K562 (cell line): ENCODE measurements at regions not wholly inside any gene's neighbourhood (a gene's known extent, or its start where the extent isn't known, plus 50 kb on each side); places are given as distances from the start of the nearest gene placed in this dataset.

Experiments used
- ATAC-seq: fragments of 200-7000 bp; cut with Tn5 transposase; 3 replicates; pipeline ENCODE4 v1.9.1; 2020; ENCODE audit warnings: moderate library complexity
- BruUV-seq: library from RNA; stranded (reverse); fragments of 400-500 nt; replicated peaks from 2 replicates; lab custom pipeline; 2021; lab: Mats Ljungman, UMichigan
- CTCF ChIA-PET: fragments of 300-600 bp; formaldehyde crosslinking; extraction: SDS; loops from one replicate; lab custom pipeline; 2021; ENCODE audit warnings: low intra/inter-chr PET ratio; lab: Yijun Ruan, JAX
- POLR2A ChIA-PET: fragments of 300-600, 350-650 bp; sonication (Branson Sonifier 250); formaldehyde crosslinking; extraction: SDS; loops from one replicate; lab custom pipeline; 2021; ENCODE audit warnings: antibody characterized with exemption, inconsistent platforms; lab: Yijun Ruan, JAX
- DNase-seq, 4 experiments: peaks; one replicate each; pipeline versions ENCODE4 v3.0.0 to v3.0.0-alpha.2; 2011 to 2018; ENCODE audit warnings: low spot score in 3 of 4, mixed read lengths in 3 of 4; ENCODE audit errors: extremely low read depth in 1 of 4
- FAIRE-seq: peaks from 2 replicates; lab custom pipeline; 2011; peaks lifted over from hg19 to GRCh38; lab: Jason Lieb, UNC
- H2AFZ ChIP-seq: 2 replicates; pipeline ENCODE4 v1.6.0; 2011; ENCODE audit warnings: low read depth, low read length, control low read depth, inconsistent platforms
- H3K27ac ChIP-seq: fragments of 200-600 bp; 3 replicates; pipeline ENCODE4 v1.8.0; 2011; ENCODE audit warnings: low read depth, mild to moderate bottlenecking, control low read depth, inconsistent platforms, low read length, moderate library complexity, mixed read lengths; ENCODE audit errors: extremely low read depth
- H3K27me3 ChIP-seq, 2 experiments: fragments of 300-600 bp in 1 of 2; 2 replicates in 1 of 2; 3 replicates in 1 of 2; pipeline versions ENCODE4 v1.6.0 to v1.8.0; 2011; ENCODE audit warnings: inconsistent platforms in 2 of 2, low read length in 2 of 2, mild to moderate bottlenecking in 1 of 2, mixed read lengths in 1 of 2, moderate library complexity in 1 of 2; ENCODE audit not compliant: control insufficient read depth in 2 of 2, insufficient read depth in 2 of 2
- H3K36me3 ChIP-seq: fragments of 300-600 bp; 3 replicates; pipeline ENCODE4 v1.8.0; 2011; ENCODE audit warnings: mild to moderate bottlenecking, low read length, inconsistent platforms; ENCODE audit not compliant: control insufficient read depth, insufficient read depth
- H3K4me1 ChIP-seq, 2 experiments: fragments of 200-600 bp in 1 of 2; replicated peaks in 1 of 2; 2 replicates in 1 of 2; 3 replicates in 1 of 2; pipeline versions ENCODE4 v1.5.1 to v1.8.0; 2011; ENCODE audit warnings: inconsistent platforms in 2 of 2, low read length in 2 of 2, mild to moderate bottlenecking in 1 of 2, mixed read lengths in 1 of 2, moderate library complexity in 1 of 2; ENCODE audit not compliant: control insufficient read depth in 2 of 2, insufficient read depth in 2 of 2
- H3K4me2 ChIP-seq: 2 replicates; pipeline ENCODE4 v1.6.1; 2011; ENCODE audit warnings: low read length, control low read depth, inconsistent platforms, mixed read lengths; ENCODE audit not compliant: insufficient read depth
- H3K4me3 ChIP-seq: fragments of 200-600 bp; sonication (generic), shearing (Covaris generic); 2 replicates; pipeline ENCODE4 v1.5.1; 2016; ENCODE audit warnings: control low read depth, inconsistent platforms
- H3K79me2 ChIP-seq: fragments of 200-600 bp; 3 replicates; pipeline ENCODE4 v1.8.0; 2011; ENCODE audit warnings: low read length, inconsistent platforms; ENCODE audit not compliant: control insufficient read depth, insufficient read depth
- H3K9ac ChIP-seq, 2 experiments: 2 replicates each; pipeline versions ENCODE4 v1.6.0 to v1.6.1; 2011; ENCODE audit warnings: low read depth in 2 of 2, low read length in 2 of 2, control low read depth in 1 of 2, inconsistent platforms in 1 of 2, mild to moderate bottlenecking in 1 of 2, mixed read lengths in 1 of 2; ENCODE audit not compliant: insufficient read depth in 1 of 2
- H3K9me1 ChIP-seq: one replicate; pipeline ENCODE4 v1.6.0; 2011; ENCODE audit warnings: inconsistent platforms, mild to moderate bottlenecking, low read length, moderate library complexity; ENCODE audit not compliant: control insufficient read depth, insufficient read depth
- H3K9me3 ChIP-seq: replicated peaks from 2 replicates; pipeline ENCODE4 v1.5.1; 2011; ENCODE audit warnings: low read depth, low read length, inconsistent platforms; ENCODE audit not compliant: control insufficient read depth, insufficient read depth
- H4K20me1 ChIP-seq: replicated peaks from 2 replicates; pipeline ENCODE4 v1.6.1; 2011; ENCODE audit warnings: low read length, inconsistent platforms, mixed read lengths; ENCODE audit not compliant: control insufficient read depth, insufficient read depth
- ASH1L ChIP-seq: fragments of 450-650 bp; IDR thresholded peaks from 2 replicates; pipeline ENCODE4 v1.6.1; 2018; ENCODE audit warnings: borderline replicate concordance, mild to moderate bottlenecking, low read depth; ENCODE audit not compliant: partially characterized antibody
- CREB3L1 ChIP-seq: fragments of 450-650 bp; IDR thresholded peaks from 2 replicates; pipeline ENCODE4 v1.6.1; 2014; ENCODE audit warnings: low read depth, mild to moderate bottlenecking, moderate library complexity, borderline replicate concordance
- FOS ChIP-seq: IDR thresholded peaks from 3 replicates; pipeline ENCODE4 v1.6.1; 2011; ENCODE audit not compliant: insufficient read length; ENCODE audit errors: extremely low read depth
- KLF1 ChIP-seq: fragments of 450-650 bp; IDR thresholded peaks from 2 replicates; pipeline ENCODE4 v1.6.1; 2016; ENCODE audit warnings: missing genetic modification characterization, missing compliant biosample characterization
- NCOA6 ChIP-seq: fragments of 450-650 bp; IDR thresholded peaks from 2 replicates; pipeline ENCODE4 v1.6.1; 2017; ENCODE audit warnings: mild to moderate bottlenecking
- PATZ1 ChIP-seq: fragments of 250-450 bp; sonication (Bioruptor Pico); IDR thresholded peaks from 2 replicates; pipeline ENCODE4 v1.5.0; 2020; ENCODE audit warnings: mild to moderate bottlenecking, borderline replicate concordance
- SMARCB1 ChIP-seq: IDR thresholded peaks from 2 replicates; pipeline ENCODE4 v1.6.1; 2011; ENCODE audit warnings: improper control_type of control experiment, low read depth; ENCODE audit not compliant: insufficient read length
- STAT5A ChIP-seq: IDR thresholded peaks from 2 replicates; pipeline ENCODE4 v1.6.1; 2012; ENCODE audit warnings: low read length, inconsistent platforms, borderline replicate concordance
- ZNF699 ChIP-seq: fragments of 250-450 bp; sonication (Bioruptor Pico); IDR thresholded peaks from 2 replicates; pipeline ENCODE4 v1.8.0; 2021; ENCODE audit warnings: mild to moderate bottlenecking, moderate library complexity; ENCODE audit not compliant: insufficient replicate concordance
- WGBS: fragments of 100-300 bp; shearing (Covaris generic); methylation state at CpG from one replicate; pipeline ENCODE4 v1.1.6; 2016; ENCODE audit warnings: low coverage, mixed read lengths; ENCODE audit not compliant: insufficient coverage; ENCODE audit errors: missing lambda C conversion rate; 5-methylcytosine and 5-hydroxymethylcytosine counted together
- in situ Hi-C: fragments of 300-500 bp; cut with MboI; formaldehyde crosslinking; loops from 4 replicates; pipeline ENCODE4 v1.15.0; 2018; ENCODE audit warnings: inconsistent platforms, mixed read lengths
- intact Hi-C: fragments of 100-400 bp; cut with micrococcal nuclease; formaldehyde crosslinking; loops from 2 replicates; pipeline ENCODE4 v1.14.2; 2022

DNA sequence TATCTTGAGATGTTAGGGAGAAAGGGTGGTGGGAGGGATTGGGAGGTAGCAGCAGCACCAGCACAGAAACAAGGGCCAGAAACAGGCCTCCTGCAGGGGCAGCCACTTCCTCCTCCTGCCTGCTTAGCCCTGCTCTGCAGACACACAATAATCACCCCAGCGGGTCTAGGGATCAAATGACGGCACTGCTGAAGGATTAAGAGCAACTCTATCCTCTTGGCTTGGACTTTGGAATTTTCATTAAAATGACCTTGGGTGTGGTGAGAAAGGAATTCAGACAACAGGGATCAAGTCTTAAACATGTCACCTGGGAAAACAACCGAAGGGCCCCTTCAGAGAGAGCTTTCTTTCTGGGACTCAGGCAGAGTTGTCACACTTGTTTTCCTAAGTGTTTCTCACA is 353.4 kb downstream of the SPRY1 start:
- no peaks in the 10 kb centered on the region for H4K20me1 ChIP-seq
- no peak overlapping the region for H3K9ac ChIP-seq
- no peaks in the 10 kb centered on the region for H3K27me3 ChIP-seq
- H3K79me2 ChIP-seq = no peaks in the 10 kb centered on the region
- in situ Hi-C loops = no loop called here
- no peak overlapping the region for H3K27ac ChIP-seq
- H3K4me2 ChIP-seq = no peak overlapping the region
- H3K36me3 ChIP-seq = no peaks in the 10 kb centered on the region
- intact Hi-C loops = no loop called here
- FAIRE-seq (no peak), ATAC-seq (no peak), DNase-seq (no peak)
- H3K4me3 ChIP-seq = no peak overlapping the region
- H3K4me1 ChIP-seq = no peaks in the 10 kb centered on the region
- no peaks in the 10 kb centered on the region for H3K9me3 ChIP-seq
- BruUV-seq = no TSS peak
- POLR2A ChIA-PET = no interaction called here
- CTCF ChIA-PET = no interaction called here
- 2% methylated on average over 3 of the region's 3 CpGs for WGBS
- H3K9me1 ChIP-seq = no peaks in the 10 kb centered on the region
- no peak for TF ChIP-seq KLF1 (tag)
- TF ChIP-seq SMARCB1 = no peak
- no peak for TF ChIP-seq CREB3L1
- TF ChIP-seq ASH1L = no peak
- TF ChIP-seq NCOA6 = no peak
- no peak for TF ChIP-seq ZNF699 (CRISPR knock-in tag)
- TF ChIP-seq STAT5A = no peak
- no peak for TF ChIP-seq PATZ1 (CRISPR knock-in tag)
- no peak for TF ChIP-seq FOS
- no peak overlapping the region for H2AFZ ChIP-seq
